ENCODE measurements at regions not wholly inside any gene's neighbourhood (a gene's known extent, or its start where the extent isn't known, plus 50 kb on each side); places are given as distances from the start of the nearest gene placed in this dataset.
"Not testable (repeated sequence)": the region's sequence is repeated elsewhere in the genome, so short reads cannot be mapped to it uniquely, and the experiment has no call there.

GRCh38 chr9:62798884-62799850, 1609.3 kb downstream of the SPATA31A7 start:
- peak; percentile 59 for DNase-seq

- DNase-seq, result not testable (repeated sequence)
These were observed 1610.1 kb downstream of the SPATA31A7 start for GRCh38 chr9:62799851-62800371.

- DNase-seq, result not testable (repeated sequence)
These were observed 1610.9 kb downstream of the SPATA31A7 start for GRCh38 chr9:62800451-62801371.

- not testable (repeated sequence) for DNase-seq
These were observed 1611.6 kb downstream of the SPATA31A7 start for GRCh38 chr9:62801372-62801811.

- peak; percentile 80 for DNase-seq
These were observed 1612.3 kb downstream of the SPATA31A7 start for GRCh38 chr9:62801961-62802718.

GRCh38 chr9:62802719-62803079, 1612.9 kb downstream of the SPATA31A7 start:
- DNase-seq, result not testable (repeated sequence)

- DNase-seq, result not testable (repeated sequence)
These were observed 1613.3 kb downstream of the SPATA31A7 start for GRCh38 chr9:62803099-62803498.

GRCh38 chr9:62804314-62804713, 1614.5 kb downstream of the SPATA31A7 start:
- DNase-seq, result not testable (repeated sequence)

- not testable (repeated sequence) for DNase-seq
These were observed 1617.6 kb downstream of the SPATA31A7 start for GRCh38 chr9:62807424-62807823.

GRCh38 chr9:62808081-62808480, 1618.2 kb downstream of the SPATA31A7 start:
- not testable (repeated sequence) for DNase-seq

GRCh38 chr9:62810318-62810717, 1620.5 kb downstream of the SPATA31A7 start:
- DNase-seq, result not testable (repeated sequence)

- not testable (repeated sequence) for DNase-seq
These were observed 1621.0 kb downstream of the SPATA31A7 start for GRCh38 chr9:62810811-62811315.

GRCh38 chr9:62815436-62815835, 1625.6 kb downstream of the SPATA31A7 start:
- DNase-seq, result not testable (repeated sequence)

GRCh38 chr9:62816331-62816730, 1626.5 kb downstream of the SPATA31A7 start:
- not testable (repeated sequence) for DNase-seq

GRCh38 chr9:62817214-62817613, 1627.4 kb downstream of the SPATA31A7 start:
- DNase-seq, result not testable (repeated sequence)

- not testable (repeated sequence) for DNase-seq
These were observed 1632.3 kb downstream of the SPATA31A7 start for GRCh38 chr9:62822185-62822584.

GRCh38 chr9:62827957-62828907, 1638.4 kb downstream of the SPATA31A7 start:
- not testable (repeated sequence) for DNase-seq

- DNase-seq, result not testable (repeated sequence)
These were observed 1641.1 kb downstream of the SPATA31A7 start for GRCh38 chr9:62830829-62831459.

GRCh38 chr9:62833323-62834200, 1643.7 kb downstream of the SPATA31A7 start:
- not testable (repeated sequence) for DNase-seq
